OCI-M1 (cell line): ENCODE measurements at regions not wholly inside any gene's neighbourhood (a gene's known extent, or its start where the extent isn't known, plus 50 kb on each side); places are given as distances from the start of the nearest gene placed in this dataset.
A peak's percentile ranks its signal among the peaks of the same experiment; 100 is the strongest.

Experiments
- DNase-seq: peaks from one replicate; lab custom pipeline; 2025; lab: John Stamatoyannopoulos, UW

GRCh38 chr2:3899536-3900155 is 196.3 kb downstream of the DCDC2C start:
- no peak for DNase-seq

- DNase-seq = no peak
Measured at GRCh38 chr2:3902131-3902530, 198.8 kb downstream of the DCDC2C start.

- DNase-seq = no peak
Measured at GRCh38 chr2:3904061-3904460, 200.7 kb downstream of the DCDC2C start.

- DNase-seq = peak; percentile 1
Measured at GRCh38 chr2:3908498-3908897, 205.1 kb downstream of the DCDC2C start.

- DNase-seq = no peak
Measured at GRCh38 chr2:3911882-3912455, 208.6 kb downstream of the DCDC2C start.

- no peak for DNase-seq
Measured at GRCh38 chr2:3913166-3913565, 209.8 kb downstream of the DCDC2C start.

GRCh38 chr2:3914241-3914640 is 210.9 kb downstream of the DCDC2C start:
- no peak for DNase-seq

- no peak for DNase-seq
Measured at GRCh38 chr2:3927031-3927430, 223.7 kb downstream of the DCDC2C start.

GRCh38 chr2:3929374-3929773 is 226.0 kb downstream of the DCDC2C start:
- no peak for DNase-seq

GRCh38 chr2:3930246-3930645 is 226.9 kb downstream of the DCDC2C start:
- no peak for DNase-seq

- DNase-seq = no peak
Measured at GRCh38 chr2:3940661-3941060, 237.3 kb downstream of the DCDC2C start.

GRCh38 chr2:3942841-3943240 is 239.5 kb downstream of the DCDC2C start:
- DNase-seq = no peak

- no peak for DNase-seq
Measured at GRCh38 chr2:3944071-3944470, 240.7 kb downstream of the DCDC2C start.

GRCh38 chr2:3944841-3945240 is 241.5 kb downstream of the DCDC2C start:
- no peak for DNase-seq

- no peak for DNase-seq
Measured at GRCh38 chr2:3948191-3948590, 244.8 kb downstream of the DCDC2C start.

- DNase-seq = no peak
Measured at GRCh38 chr2:3951131-3951954, 248.0 kb downstream of the DCDC2C start.

GRCh38 chr2:3952866-3953516 is 249.6 kb downstream of the DCDC2C start:
- no peak for DNase-seq

GRCh38 chr2:3954261-3954660 is 250.9 kb downstream of the DCDC2C start:
- no peak for DNase-seq

- DNase-seq = no peak
Measured at GRCh38 chr2:3956406-3956805, 253.0 kb downstream of the DCDC2C start.

GRCh38 chr2:3956892-3957291 is 253.5 kb downstream of the DCDC2C start:
- no peak for DNase-seq

- no peak for DNase-seq
Measured at GRCh38 chr2:3958465-3958864, 255.1 kb downstream of the DCDC2C start.

GRCh38 chr2:3958969-3959368 is 255.6 kb downstream of the DCDC2C start:
- DNase-seq = no peak

- DNase-seq = peak; percentile 53
Measured at GRCh38 chr2:3959372-3959771, 256.0 kb downstream of the DCDC2C start.
